ENCODE measurements at regions not wholly inside any gene's neighbourhood (a gene's known extent, or its start where the extent isn't known, plus 50 kb on each side); places are given as distances from the start of the nearest gene placed in this dataset.

DNA sequence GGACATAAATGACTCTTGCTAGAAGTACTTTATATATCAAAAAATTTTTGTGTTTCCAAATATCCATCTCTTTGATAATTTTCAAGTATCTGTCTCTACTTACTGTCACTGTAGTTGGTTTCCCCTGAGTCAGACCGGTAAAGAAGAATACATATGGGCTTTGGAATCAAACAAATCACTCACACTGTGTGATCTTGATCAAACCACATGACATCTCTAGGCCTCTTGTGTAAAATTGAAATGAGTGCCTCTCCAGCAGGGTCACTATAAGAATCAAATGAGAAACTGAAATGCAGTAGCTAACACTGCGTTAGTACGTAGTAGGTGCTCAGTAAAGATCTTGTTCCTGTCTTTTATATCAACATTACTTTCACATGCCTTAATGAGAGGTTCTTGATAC, 314.6 kb upstream of the STT3B start:
- TF ChIP-seq EZH2 (IDR thresholded peaks at IDR 0.05): no peak
- TF ChIP-seq, protein P1, sequence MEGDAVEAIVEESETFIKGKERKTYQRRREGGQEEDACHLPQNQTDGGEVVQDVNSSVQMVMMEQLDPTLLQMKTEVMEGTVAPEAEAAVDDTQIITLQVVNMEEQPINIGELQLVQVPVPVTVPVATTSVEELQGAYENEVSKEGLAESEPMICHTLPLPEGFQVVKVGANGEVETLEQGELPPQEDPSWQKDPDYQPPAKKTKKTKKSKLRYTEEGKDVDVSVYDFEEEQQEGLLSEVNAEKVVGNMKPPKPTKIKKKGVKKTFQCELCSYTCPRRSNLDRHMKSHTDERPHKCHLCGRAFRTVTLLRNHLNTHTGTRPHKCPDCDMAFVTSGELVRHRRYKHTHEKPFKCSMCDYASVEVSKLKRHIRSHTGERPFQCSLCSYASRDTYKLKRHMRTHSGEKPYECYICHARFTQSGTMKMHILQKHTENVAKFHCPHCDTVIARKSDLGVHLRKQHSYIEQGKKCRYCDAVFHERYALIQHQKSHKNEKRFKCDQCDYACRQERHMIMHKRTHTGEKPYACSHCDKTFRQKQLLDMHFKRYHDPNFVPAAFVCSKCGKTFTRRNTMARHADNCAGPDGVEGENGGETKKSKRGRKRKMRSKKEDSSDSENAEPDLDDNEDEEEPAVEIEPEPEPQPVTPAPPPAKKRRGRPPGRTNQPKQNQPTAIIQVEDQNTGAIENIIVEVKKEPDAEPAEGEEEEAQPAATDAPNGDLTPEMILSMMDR (IDR thresholded peaks at IDR 0.05): no peak
- TF ChIP-seq EZH2phosphoT487 (IDR thresholded peaks at IDR 0.05): no peak

Measured in neural progenitor cell (in vitro differentiated cells).